ENCODE measurements at regions not wholly inside any gene's neighbourhood (a gene's known extent, or its start where the extent isn't known, plus 50 kb on each side); places are given as distances from the start of the nearest gene placed in this dataset.

DNA sequence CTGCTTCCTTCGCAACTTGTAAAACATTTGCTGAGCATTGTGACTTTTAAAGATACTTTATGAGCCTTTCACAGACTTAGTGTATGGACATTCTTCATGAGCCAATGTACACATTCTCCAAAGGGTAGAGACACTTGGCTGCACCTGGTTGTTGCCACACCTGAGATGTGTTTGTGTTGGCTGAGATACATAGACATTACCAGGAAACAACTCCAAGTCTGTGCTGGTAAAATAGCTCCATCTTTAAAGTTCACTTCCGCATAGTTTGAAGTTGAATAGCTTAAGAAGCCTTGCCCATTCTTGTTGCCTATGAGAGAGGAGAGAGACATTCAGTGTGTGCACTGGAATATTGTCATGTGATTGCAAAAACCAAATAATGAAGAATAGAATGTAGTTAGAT is 538.3 kb upstream of the AMELY start:
- H3K4me1 ChIP-seq (ENCODE audit: insufficient read depth) = no peaks in the 10 kb centered on the region
- H3K27ac ChIP-seq = no peak overlapping the region
- TF ChIP-seq POLR2A (IDR thresholded peaks at IDR 0.05) (no peak), EP300 (IDR thresholded peaks at IDR 0.05) (no peak)
- TF ChIP-seq, protein P1, sequence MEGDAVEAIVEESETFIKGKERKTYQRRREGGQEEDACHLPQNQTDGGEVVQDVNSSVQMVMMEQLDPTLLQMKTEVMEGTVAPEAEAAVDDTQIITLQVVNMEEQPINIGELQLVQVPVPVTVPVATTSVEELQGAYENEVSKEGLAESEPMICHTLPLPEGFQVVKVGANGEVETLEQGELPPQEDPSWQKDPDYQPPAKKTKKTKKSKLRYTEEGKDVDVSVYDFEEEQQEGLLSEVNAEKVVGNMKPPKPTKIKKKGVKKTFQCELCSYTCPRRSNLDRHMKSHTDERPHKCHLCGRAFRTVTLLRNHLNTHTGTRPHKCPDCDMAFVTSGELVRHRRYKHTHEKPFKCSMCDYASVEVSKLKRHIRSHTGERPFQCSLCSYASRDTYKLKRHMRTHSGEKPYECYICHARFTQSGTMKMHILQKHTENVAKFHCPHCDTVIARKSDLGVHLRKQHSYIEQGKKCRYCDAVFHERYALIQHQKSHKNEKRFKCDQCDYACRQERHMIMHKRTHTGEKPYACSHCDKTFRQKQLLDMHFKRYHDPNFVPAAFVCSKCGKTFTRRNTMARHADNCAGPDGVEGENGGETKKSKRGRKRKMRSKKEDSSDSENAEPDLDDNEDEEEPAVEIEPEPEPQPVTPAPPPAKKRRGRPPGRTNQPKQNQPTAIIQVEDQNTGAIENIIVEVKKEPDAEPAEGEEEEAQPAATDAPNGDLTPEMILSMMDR (IDR thresholded peaks at IDR 0.05) = no peak
- DNase-seq = no peak
- intact Hi-C loops (cut with DNase I) = no loop called here
- no peaks in the 10 kb centered on the region for H3K9me3 ChIP-seq
- H3K36me3 ChIP-seq = no peaks in the 10 kb centered on the region
- no peak overlapping the region for H3K4me3 ChIP-seq
- WGBS, 3 donors = no CpG with 5 or more reads among the region's 2 CpGs
- H3K27me3 ChIP-seq = no peaks in the 10 kb centered on the region

DNA sequence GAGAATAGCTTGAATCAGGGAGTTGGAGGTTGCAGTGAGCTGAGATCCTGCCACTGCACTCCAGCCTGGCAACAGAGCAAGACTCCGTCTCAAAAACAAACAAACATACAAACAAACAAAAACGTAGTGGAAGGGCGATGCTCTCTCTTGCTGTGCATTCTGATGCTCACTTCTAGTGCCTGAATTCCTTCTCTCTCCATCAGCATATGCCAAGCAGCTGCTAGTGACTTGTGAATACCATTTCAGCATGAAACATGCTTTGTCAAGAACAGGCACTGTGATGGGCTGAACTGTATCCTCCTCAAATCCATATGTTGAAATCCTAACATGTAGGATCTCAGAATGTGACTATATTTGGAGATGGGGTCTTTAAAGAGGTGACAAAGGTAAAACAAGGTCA is 537.1 kb upstream of the AMELY start:
- no peak for DNase-seq
- no peak overlapping the region for H3K27ac ChIP-seq
- no CpG with 5 or more reads among the region's 3 CpGs for WGBS, 3 donors
- no peaks in the 10 kb centered on the region for H3K36me3 ChIP-seq
- no peaks in the 10 kb centered on the region for H3K27me3 ChIP-seq
- intact Hi-C loops (cut with DNase I) = no loop called here
- no peaks in the 10 kb centered on the region for H3K9me3 ChIP-seq
- TF ChIP-seq POLR2A (IDR thresholded peaks at IDR 0.05) = no peak
- TF ChIP-seq EP300 (IDR thresholded peaks at IDR 0.05) = no peak
- TF ChIP-seq, protein P1 (IDR thresholded peaks at IDR 0.05) = no peak
- H3K4me1 ChIP-seq (ENCODE audit: insufficient read depth) = no peaks in the 10 kb centered on the region
- H3K4me3 ChIP-seq = no peak overlapping the region

DNA sequence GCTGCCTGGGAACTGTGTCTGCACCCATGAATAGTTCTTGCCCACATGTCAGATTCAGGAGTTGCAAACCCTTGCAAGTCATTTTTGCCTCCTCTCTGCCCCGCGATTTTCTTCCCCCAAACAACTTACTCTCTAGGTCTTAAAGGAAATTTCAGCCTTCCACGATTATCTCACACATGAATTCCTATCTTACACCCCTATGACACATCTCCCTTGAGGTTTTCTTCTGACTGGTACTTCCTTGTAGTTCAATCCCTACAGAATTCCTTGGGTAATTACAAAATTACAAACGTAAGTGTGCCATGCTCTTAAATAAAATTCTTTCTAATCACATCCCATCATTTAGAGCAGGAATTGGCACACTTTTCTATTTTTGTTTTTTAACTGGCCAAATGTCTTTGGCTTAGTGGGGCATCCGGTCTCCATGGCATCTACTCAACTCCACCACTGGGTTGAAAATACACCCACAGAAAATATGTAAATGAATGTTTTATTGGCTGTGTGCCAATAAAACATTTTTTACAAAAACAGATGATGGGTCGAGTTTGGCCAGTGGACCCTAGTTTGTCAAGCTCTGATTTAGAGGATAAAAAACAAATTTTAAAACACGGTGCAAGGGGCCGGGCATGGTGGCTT is 536.4 kb upstream of the AMELY start:
- Histone ChIP-seq H3K27ac (no peak overlapping the region), H3K9me3 (no peaks in the 10 kb centered on the region), H3K4me1 (ENCODE audit: insufficient read depth) (no peaks in the 10 kb centered on the region), H3K27me3 (no peaks in the 10 kb centered on the region), H3K4me3 (no peak overlapping the region), H3K36me3 (no peaks in the 10 kb centered on the region)
- no peak for DNase-seq
- intact Hi-C loops (cut with DNase I) = no loop called here
- no peak for TF ChIP-seq EP300 (IDR thresholded peaks at IDR 0.05)
- TF ChIP-seq, protein P1 (IDR thresholded peaks at IDR 0.05) = no peak
- TF ChIP-seq POLR2A (IDR thresholded peaks at IDR 0.05) = no peak
- no CpG with 5 or more reads among the region's 8 CpGs for WGBS, 3 donors

DNA sequence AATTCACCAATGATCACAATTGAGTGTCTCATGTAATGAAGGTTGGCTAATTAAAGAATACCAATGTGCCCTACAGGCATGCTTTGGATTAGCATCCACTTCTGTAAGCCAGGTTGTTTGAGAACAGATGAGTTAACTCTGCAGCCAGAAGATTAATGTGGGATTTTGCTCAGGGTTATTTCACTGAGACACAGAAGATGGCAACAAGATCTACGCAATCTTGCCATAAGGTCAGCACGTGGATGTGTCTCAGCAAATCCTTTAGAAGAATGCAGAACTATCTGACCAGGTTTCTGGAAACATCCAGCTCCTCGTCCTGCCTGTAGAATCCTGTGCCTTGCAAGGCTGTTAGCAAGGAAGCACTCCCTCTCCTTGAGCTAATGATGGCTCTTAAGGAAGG is 532.6 kb upstream of the AMELY start:
- no peak for TF ChIP-seq POLR2A (IDR thresholded peaks at IDR 0.05)
- no peak for TF ChIP-seq EP300 (IDR thresholded peaks at IDR 0.05)
- TF ChIP-seq, protein P1 (IDR thresholded peaks at IDR 0.05) = no peak
- WGBS, 3 donors = no CpG with 5 or more reads among the region's 3 CpGs
- Histone ChIP-seq H3K9me3 (no peaks in the 10 kb centered on the region), H3K4me3 (no peak overlapping the region), H3K27ac (no peak overlapping the region), H3K27me3 (no peaks in the 10 kb centered on the region), H3K4me1 (ENCODE audit: insufficient read depth) (no peaks in the 10 kb centered on the region), H3K36me3 (no peaks in the 10 kb centered on the region)
- DNase-seq = no peak
- intact Hi-C loops (cut with DNase I) = no loop called here

All from ovary (tissue), 7 donors.